Activated CD4-positive, alpha-beta T cell treated with anti-CD3 and anti-CD28 coated beads for 36 hours (primary cell): ENCODE measurements at regions not wholly inside any gene's neighbourhood (a gene's known extent, or its start where the extent isn't known, plus 50 kb on each side); places are given as distances from the start of the nearest gene placed in this dataset.
"Not testable (repeated sequence)": the region's sequence is repeated elsewhere in the genome, so short reads cannot be mapped to it uniquely, and the experiment has no call there.

ENCODE experiments used
- ATAC-seq: fragments of 200-7000 bp; cut with Tn5 transposase; one replicate; pipeline ENCODE4 v1.10.0; 2021; ENCODE audit warnings: mild to moderate bottlenecking, moderate library complexity
- CTCF ChIA-PET: fragments of 350-600 bp; sonication (Branson Sonifier 250); formaldehyde crosslinking; loops from one replicate; lab custom pipeline; 2021; ENCODE audit warnings: antibody characterized with exemption; lab: Charles Lee
- POLR2A ChIA-PET: fragments of 350-600 bp; sonication (Branson Sonifier 250); formaldehyde crosslinking; loops from one replicate; lab custom pipeline; 2021; ENCODE audit warnings: antibody characterized with exemption, inconsistent platforms; lab: Charles Lee
- DNase-seq: peaks from one replicate; pipeline ENCODE4 v3.0.0-alpha.2; 2020
- H3K27ac Mint-ChIP-seq: one replicate; pipeline ENCODE4 v1.8.0; 2021; ENCODE audit warnings: mixed read lengths
- H3K27me3 Mint-ChIP-seq: one replicate; pipeline ENCODE4 v1.8.0; 2021; ENCODE audit warnings: mixed read lengths
- H3K36me3 Mint-ChIP-seq: one replicate; pipeline ENCODE4 v1.8.0; 2021; ENCODE audit warnings: low read depth, mixed read lengths
- H3K4me1 Mint-ChIP-seq: one replicate; pipeline ENCODE4 v1.8.0; 2021; ENCODE audit warnings: mixed read lengths
- H3K4me3 Mint-ChIP-seq: one replicate; pipeline ENCODE4 v1.8.0; 2021; ENCODE audit warnings: mild to moderate bottlenecking, moderate library complexity, mixed read lengths
- H3K9me3 Mint-ChIP-seq: one replicate; pipeline ENCODE4 v1.8.0; 2021; ENCODE audit warnings: low read depth, mixed read lengths
- intact Hi-C, 2 experiments: fragments of 100-400 bp; cut with DNase I in 1 of 2; cut with micrococcal nuclease in 1 of 2; formaldehyde crosslinking; loops; one replicate each; pipeline versions ENCODE4 v1.14.2 to v1.15.1; 2022 to 2024; cut with DNase I, micrococcal nuclease

DNA sequence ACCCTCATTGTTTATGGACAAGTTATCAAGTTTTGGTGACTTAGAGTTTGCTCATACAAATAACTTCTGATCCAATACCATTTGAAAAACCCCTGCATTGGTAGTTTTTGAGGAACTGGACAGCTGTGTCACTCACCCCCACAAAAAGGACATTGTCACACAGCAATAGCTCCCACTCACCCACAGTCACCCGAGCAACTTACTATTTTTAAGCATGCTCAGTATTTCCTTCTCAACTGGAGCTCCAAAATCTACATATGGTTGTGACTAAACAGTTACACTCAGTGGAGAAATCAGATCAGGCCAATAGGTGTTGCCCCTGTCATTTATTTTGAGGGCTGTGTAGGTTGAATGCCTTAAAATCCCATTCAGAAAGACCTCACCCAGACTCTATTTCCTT, 165.2 kb upstream of the AUTS2 start:
- peaks cover 3% of the 10 kb centered on the region for H3K9me3 Mint-ChIP-seq
- H3K27me3 Mint-ChIP-seq = peaks cover 21% of the 10 kb centered on the region
- ChIA-PET CTCF (no interaction called here), POLR2A (no interaction called here)
- DNase-seq = no peak
- ATAC-seq = no peak
- intact Hi-C loops = no loop called here
- H3K36me3 Mint-ChIP-seq = peaks cover 1% of the 10 kb centered on the region
- no peak overlapping the region for H3K27ac Mint-ChIP-seq
- H3K4me1 Mint-ChIP-seq = peaks cover 9% of the 10 kb centered on the region
- H3K4me3 Mint-ChIP-seq = no peak overlapping the region

DNA sequence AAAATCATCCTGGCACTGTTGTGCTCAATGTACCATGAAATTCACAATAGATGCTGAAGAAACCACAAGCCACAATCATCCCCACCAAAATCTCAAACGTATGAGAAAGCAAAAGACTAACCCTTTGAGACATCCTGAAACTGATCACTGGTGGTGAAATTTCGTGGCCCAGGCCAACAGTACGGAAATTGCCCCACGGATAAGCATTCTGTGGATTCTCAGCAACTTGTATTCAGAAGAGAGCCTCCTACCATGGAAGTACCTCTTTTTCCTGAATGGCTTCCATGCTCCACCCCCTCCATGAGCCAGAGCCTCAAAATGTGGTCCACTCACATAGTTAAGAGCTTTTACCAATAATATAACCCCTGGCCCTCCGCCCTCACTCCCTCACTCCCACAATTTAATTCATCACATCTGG, 163.9 kb upstream of the AUTS2 start:
- Mint-ChIP-seq H3K36me3 (peaks cover 1% of the 10 kb centered on the region), H3K9me3 (peaks cover 3% of the 10 kb centered on the region), H3K4me3 (no peak overlapping the region), H3K4me1 (peaks cover 9% of the 10 kb centered on the region), H3K27me3 (peaks cover 13% of the 10 kb centered on the region), H3K27ac (no peak overlapping the region)
- ChIA-PET CTCF (no interaction called here), POLR2A (no interaction called here)
- no peak for ATAC-seq
- DNase-seq = no peak
- intact Hi-C loops = no loop called here

DNA sequence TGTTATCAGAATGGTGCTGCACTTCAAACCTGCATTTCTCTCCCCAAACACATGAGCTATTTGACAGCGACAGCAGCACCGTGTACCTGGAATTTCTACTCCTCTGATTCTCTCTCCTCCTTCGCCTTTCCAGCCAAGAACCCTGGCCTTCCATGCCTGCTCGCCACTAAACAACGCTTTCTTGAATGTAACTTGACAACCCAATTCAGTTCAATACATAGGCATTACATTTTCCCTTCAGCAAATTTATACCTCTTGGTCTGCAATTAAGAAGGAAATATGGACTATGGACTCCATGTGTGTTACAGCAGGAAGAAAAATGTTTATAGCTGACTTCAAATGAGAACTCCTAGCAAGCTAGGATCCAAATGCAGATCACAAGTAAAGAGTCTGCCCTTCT, 162.6 kb upstream of the AUTS2 start:
- peaks cover 3% of the 10 kb centered on the region for H3K36me3 Mint-ChIP-seq
- H3K9me3 Mint-ChIP-seq = peaks cover 10% of the 10 kb centered on the region
- ATAC-seq (no peak), DNase-seq (no peak)
- no peak overlapping the region for H3K27ac Mint-ChIP-seq
- H3K4me3 Mint-ChIP-seq = no peak overlapping the region
- peaks cover 5% of the 10 kb centered on the region for H3K27me3 Mint-ChIP-seq
- intact Hi-C loops = no loop called here
- H3K4me1 Mint-ChIP-seq = peaks cover 7% of the 10 kb centered on the region
- CTCF ChIA-PET = no interaction called here
- POLR2A ChIA-PET = no interaction called here

DNA sequence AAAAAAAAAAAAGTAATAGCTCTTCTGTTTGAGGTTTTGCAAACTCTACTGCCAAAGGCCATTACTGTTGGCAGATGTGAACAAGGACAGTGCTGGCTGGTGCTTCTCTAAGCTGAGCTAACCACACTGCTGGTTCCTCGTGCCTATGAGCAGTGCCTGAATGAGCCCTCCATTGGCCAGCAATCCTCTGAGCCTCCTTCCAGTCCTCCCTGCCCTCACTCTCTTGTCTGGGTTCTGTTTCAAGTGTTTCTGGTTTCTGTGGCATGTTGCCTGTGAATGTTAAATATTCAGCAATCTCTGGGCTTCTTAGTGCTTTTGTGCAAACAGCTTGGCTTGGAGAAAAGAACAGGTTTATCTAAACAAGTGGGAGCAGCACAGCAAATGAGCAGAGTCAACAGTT, 161.3 kb upstream of the AUTS2 start:
- ATAC-seq = no peak

DNA sequence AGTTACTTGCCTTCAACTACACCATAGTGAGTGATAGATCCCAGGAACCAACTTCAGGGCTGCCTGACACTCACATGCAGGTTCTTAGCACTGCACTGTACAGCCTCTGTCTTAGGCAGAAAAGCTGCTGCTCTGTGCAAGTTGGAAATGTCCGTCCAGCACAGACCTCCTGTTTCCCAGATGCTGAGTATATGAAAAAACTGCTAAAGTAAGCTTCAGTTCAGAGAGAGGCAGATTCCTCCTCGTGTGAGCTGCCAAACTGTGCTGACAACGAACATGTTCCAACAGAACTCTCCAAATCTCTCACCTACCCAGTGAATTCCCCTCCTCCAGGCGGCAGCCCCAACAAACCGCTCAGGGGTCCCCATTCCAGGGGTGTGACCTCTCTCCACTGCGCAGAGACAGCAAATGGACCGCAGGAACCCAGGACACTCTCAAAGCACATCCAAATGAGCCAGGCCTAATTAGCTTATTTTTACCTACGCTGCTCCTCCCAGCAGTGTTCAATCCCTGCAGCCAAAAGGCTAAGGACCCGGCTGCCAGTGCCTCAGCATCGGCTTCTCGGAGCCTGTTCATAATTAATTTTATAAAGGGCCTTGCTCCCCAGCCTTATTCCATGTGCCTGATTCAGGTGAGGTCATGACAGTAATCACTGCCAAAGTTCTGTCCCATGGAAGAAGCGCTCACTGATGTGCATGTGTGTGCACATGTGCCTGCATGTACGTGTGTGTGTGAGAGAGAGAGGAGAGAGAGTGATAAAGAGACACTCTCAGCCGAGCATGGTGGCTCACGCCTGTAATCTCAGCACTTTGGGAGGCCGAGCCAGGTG, 159.5 kb upstream of the AUTS2 start:
- H3K27me3 Mint-ChIP-seq = peaks cover 2% of the 10 kb centered on the region
- no peak overlapping the region for H3K4me3 Mint-ChIP-seq
- peaks cover 5% of the 10 kb centered on the region for H3K36me3 Mint-ChIP-seq
- ChIA-PET CTCF (no interaction called here), POLR2A (no interaction called here)
- no peak for ATAC-seq
- peaks cover 12% of the 10 kb centered on the region for H3K9me3 Mint-ChIP-seq
- H3K27ac Mint-ChIP-seq = no peak overlapping the region
- H3K4me1 Mint-ChIP-seq = peaks cover 6% of the 10 kb centered on the region
- DNase-seq = no peak
- intact Hi-C loops = no loop called here

More for the DNA sequence above, 161.3 kb upstream of the AUTS2 start:
- peaks cover 6% of the 10 kb centered on the region for H3K4me1 Mint-ChIP-seq
- no peak for DNase-seq
- peaks cover 2% of the 10 kb centered on the region for H3K27me3 Mint-ChIP-seq
- H3K4me3 Mint-ChIP-seq = no peak overlapping the region
- H3K36me3 Mint-ChIP-seq = peaks cover 5% of the 10 kb centered on the region
- H3K27ac Mint-ChIP-seq = no peak overlapping the region
- peaks cover 12% of the 10 kb centered on the region for H3K9me3 Mint-ChIP-seq
- POLR2A ChIA-PET = no interaction called here
- intact Hi-C loops = no loop called here
- CTCF ChIA-PET = no interaction called here

DNA sequence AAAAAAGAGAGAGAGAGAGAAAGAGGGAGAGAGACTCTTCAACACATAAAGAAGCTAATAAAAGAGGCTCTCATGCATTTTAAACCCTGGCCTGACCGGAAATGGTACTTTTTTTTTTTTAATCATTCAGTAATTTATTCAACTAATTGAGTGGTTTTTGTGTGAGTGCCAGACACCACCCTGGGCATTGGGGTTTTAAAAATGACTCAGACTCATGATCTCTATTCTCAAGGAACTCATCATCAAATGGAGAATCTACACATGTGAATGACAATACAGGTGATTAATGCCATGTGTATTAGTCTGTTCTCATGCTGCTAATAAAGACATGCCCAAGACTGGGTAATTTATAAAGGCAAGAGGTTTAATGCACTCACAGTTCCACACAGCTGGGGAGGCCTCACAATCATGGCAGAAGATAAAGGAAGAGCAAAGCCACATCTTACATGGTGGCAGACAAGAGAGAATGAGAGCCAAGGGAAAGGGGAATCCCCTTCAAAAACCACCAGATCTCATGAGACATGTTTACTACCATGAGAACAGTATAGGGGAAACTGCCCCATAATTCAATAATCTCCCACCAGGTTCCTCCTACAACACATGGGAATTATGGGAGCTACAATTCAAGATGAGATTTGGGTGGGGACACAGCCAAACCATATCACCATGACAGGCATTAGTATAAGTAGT, 158.5 kb upstream of the AUTS2 start:
- H3K9me3 Mint-ChIP-seq = peaks cover 11% of the 10 kb centered on the region
- intact Hi-C loops = no loop called here
- peaks cover 3% of the 10 kb centered on the region for H3K36me3 Mint-ChIP-seq
- CTCF ChIA-PET = no interaction called here
- no peaks in the 10 kb centered on the region for H3K27me3 Mint-ChIP-seq
- POLR2A ChIA-PET = no interaction called here
- no peak overlapping the region for H3K27ac Mint-ChIP-seq
- peaks cover 4% of the 10 kb centered on the region for H3K4me1 Mint-ChIP-seq
- no peak for DNase-seq
- no peak overlapping the region for H3K4me3 Mint-ChIP-seq
- peak; percentile 36 for ATAC-seq

DNA sequence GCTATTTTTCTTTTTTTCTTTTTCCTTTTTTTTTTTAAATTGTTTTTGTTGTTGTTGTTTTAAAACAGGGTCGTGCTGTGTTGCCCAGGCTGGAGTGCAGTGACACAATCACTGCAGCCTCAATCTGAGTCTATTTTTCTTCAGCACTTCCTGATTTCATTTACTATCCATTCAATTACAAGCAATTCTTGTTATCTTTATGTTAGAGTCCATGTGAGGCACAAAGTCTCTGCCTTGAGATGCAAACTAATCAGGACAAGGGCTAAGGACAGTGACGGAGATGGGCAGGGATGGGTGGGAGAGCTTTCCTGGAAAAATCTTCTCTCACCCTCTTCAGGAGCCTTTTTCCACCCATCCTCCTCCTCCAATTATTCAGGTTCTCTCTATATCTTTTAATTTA, 157.3 kb upstream of the AUTS2 start:
- Mint-ChIP-seq H3K4me3 (no peak overlapping the region), H3K27ac (no peak overlapping the region), H3K4me1 (peaks cover 4% of the 10 kb centered on the region), H3K36me3 (peaks cover 3% of the 10 kb centered on the region), H3K27me3 (no peaks in the 10 kb centered on the region), H3K9me3 (peaks cover 11% of the 10 kb centered on the region)
- no peak for DNase-seq
- POLR2A ChIA-PET = no interaction called here
- intact Hi-C loops = no loop called here
- no peak for ATAC-seq
- CTCF ChIA-PET = no interaction called here

DNA sequence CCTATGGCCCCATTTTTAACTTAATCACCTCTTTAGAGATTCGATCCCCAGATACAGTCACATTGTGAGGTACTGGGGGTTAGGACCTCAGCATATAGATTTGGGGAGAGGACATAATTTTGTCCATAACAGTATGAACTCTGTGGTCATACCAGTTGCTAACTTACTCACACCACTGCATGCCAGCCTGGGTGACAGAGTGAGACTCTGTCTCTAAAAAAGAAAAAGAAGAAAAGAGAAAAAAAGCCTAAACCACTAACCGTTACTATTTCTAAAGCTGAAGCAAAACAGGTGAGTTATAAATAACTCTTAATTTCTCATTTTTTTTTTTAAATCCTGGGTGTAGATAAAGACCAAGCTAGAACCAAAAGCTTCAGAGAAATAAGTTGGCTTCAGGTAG, 155.1 kb upstream of the AUTS2 start:
- ATAC-seq (no peak), DNase-seq (no peak)
- H3K4me3 Mint-ChIP-seq = no peak overlapping the region
- peaks cover 3% of the 10 kb centered on the region for H3K36me3 Mint-ChIP-seq
- POLR2A ChIA-PET = no interaction called here
- peaks cover 4% of the 10 kb centered on the region for H3K4me1 Mint-ChIP-seq
- intact Hi-C loops = no loop called here
- CTCF ChIA-PET = interaction anchor here (0.6 kb wide), 1 partner anchor 128 kb away, joined by 3 read pairs; no protein-coding TSS in a partner anchor
- H3K9me3 Mint-ChIP-seq = peaks cover 11% of the 10 kb centered on the region
- H3K27me3 Mint-ChIP-seq = no peaks in the 10 kb centered on the region
- H3K27ac Mint-ChIP-seq = no peak overlapping the region

DNA sequence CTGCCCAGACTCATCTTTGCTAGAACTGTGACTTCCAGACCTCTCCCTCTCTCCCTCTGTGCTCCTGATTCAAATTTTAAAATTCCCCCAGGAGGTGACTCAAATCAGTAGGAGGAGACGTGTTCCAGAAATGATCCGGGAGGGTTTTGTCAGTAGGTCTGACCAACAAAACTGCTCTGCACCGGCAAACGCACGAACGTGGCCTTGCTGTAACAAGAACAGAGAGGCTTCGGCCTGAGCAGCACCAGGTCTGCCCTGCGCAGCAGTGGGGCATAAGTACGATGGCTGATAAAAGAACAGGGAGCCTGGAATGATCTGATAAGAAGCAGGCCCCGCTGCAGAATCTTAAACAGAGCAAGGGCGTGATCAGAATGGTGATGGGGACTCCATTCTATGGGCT, 152.7 kb upstream of the AUTS2 start:
- H3K4me1 Mint-ChIP-seq = no peaks in the 10 kb centered on the region
- no peaks in the 10 kb centered on the region for H3K27me3 Mint-ChIP-seq
- DNase-seq (no peak), ATAC-seq (no peak)
- peaks cover 4% of the 10 kb centered on the region for H3K9me3 Mint-ChIP-seq
- peaks cover 2% of the 10 kb centered on the region for H3K36me3 Mint-ChIP-seq
- intact Hi-C loops = no loop called here
- H3K4me3 Mint-ChIP-seq = no peak overlapping the region
- H3K27ac Mint-ChIP-seq = no peak overlapping the region
- CTCF ChIA-PET = no interaction called here
- POLR2A ChIA-PET = no interaction called here

DNA sequence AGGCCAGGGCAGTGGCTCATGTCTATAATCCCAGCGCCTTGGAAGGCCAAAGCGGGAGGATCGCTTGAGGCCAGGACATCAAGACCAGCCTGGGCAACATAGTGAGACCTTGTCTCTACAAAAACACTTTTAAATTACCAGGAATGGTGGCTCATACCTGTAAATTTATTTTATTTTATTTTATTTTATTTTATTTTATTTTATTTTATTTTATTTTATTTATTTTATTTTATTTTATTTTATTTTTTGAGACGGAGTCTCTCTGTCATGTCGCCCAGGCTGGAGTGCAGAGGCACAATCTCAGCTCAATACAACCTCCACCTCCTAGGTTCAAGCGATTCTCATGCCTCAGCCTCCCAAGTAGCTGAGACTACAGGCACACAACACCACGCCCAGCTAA, 152.1 kb upstream of the AUTS2 start:
- intact Hi-C loops, H3K4me3 Mint-ChIP-seq, CTCF ChIA-PET, H3K27me3 Mint-ChIP-seq, H3K27ac Mint-ChIP-seq, H3K9me3 Mint-ChIP-seq, ATAC-seq, DNase-seq, POLR2A ChIA-PET, H3K4me1 Mint-ChIP-seq, H3K36me3 Mint-ChIP-seq: not testable (repeated sequence)

DNA sequence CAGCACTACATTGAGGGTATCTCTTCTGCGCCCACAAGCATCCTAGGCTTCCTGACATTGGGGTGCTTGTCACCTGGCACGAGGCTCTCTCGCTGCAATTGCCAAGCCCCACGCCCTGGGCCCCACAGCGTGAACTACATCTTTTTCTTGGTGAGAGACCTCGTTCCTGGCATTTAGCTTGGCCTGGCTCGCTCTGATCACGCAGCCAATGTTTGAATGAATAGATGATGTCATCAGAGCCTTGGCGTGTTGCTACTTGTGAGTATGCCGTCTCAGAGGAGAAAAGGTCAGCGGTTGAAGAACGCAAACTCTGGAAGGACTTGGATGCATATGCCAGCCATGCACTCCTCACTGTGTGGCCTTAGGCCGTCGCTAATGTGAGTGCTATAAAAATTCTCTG, 150.2 kb upstream of the AUTS2 start:
- CTCF ChIA-PET = no interaction called here
- peaks cover 1% of the 10 kb centered on the region for H3K9me3 Mint-ChIP-seq
- POLR2A ChIA-PET = no interaction called here
- no peak overlapping the region for H3K27ac Mint-ChIP-seq
- no peak overlapping the region for H3K4me3 Mint-ChIP-seq
- no peak for DNase-seq
- H3K27me3 Mint-ChIP-seq = no peaks in the 10 kb centered on the region
- no peaks in the 10 kb centered on the region for H3K4me1 Mint-ChIP-seq
- no peak for ATAC-seq
- H3K36me3 Mint-ChIP-seq = no peaks in the 10 kb centered on the region
- intact Hi-C loops = no loop called here

DNA sequence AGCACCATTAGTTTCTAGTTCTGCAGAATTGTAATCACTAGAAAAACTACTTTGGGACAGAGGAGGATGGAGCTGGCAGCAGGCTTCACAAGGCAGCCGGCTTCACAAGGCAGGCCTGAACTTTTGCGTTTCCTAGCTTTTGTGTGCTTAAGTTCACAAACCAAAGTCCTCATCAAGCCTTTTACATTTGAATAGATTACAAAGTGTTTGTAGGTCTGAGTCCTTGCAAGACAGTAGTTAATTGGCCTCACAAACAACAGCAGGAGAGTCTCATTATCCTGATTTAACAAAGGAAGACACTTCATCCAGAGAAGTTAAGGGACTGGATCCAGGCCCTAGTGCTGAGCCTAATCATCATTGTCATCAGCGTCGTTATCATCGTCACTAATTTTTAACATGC, 147.8 kb upstream of the AUTS2 start:
- intact Hi-C loops = no loop called here
- Mint-ChIP-seq H3K4me1 (no peaks in the 10 kb centered on the region), H3K4me3 (no peak overlapping the region), H3K9me3 (no peaks in the 10 kb centered on the region), H3K27me3 (no peaks in the 10 kb centered on the region), H3K27ac (no peak overlapping the region), H3K36me3 (no peaks in the 10 kb centered on the region)
- DNase-seq (no peak), ATAC-seq (no peak)
- ChIA-PET CTCF (no interaction called here), POLR2A (no interaction called here)
